SK-N-SH treated with all-trans-retinoic acid at 6 μM for 48 hours (cell line): ENCODE measurements at regions not wholly inside any gene's neighbourhood (a gene's known extent, or its start where the extent isn't known, plus 50 kb on each side); places are given as distances from the start of the nearest gene placed in this dataset.

Source experiments
- ATAC-seq: fragments of 200-7000 bp; cut with Tn5 transposase; 3 replicates; pipeline ENCODE4 v1.9.1; 2020; ENCODE audit warnings: mild to moderate bottlenecking, moderate library complexity
- ARNTL ChIP-seq: fragments of 450-650 bp; formaldehyde crosslinking; IDR thresholded peaks from 2 replicates; pipeline ENCODE4 v1.5.0; 2020; ENCODE audit warnings: low read depth, mild to moderate bottlenecking, moderate library complexity, borderline replicate concordance
- BACH2 ChIP-seq: fragments of 250-450 bp; sonication (Bioruptor Pico); IDR thresholded peaks from 2 replicates; pipeline ENCODE4 v1.9.0; 2021; ENCODE audit warnings: mild to moderate bottlenecking, borderline replicate concordance
- CREB5 ChIP-seq: fragments of 250-450 bp; sonication (Bioruptor Pico); IDR thresholded peaks from 2 replicates; pipeline ENCODE4 v1.5.1; 2020; ENCODE audit warnings: low read depth, mild to moderate bottlenecking, moderate library complexity
- CSDC2 ChIP-seq: fragments of 250-450 bp; sonication (Bioruptor Pico); IDR thresholded peaks from 2 replicates; pipeline ENCODE4 v1.5.0; 2020; ENCODE audit warnings: mild to moderate bottlenecking, moderate library complexity
- CSRNP3 ChIP-seq: fragments of 250-450 bp; sonication (Bioruptor Pico); IDR thresholded peaks from 2 replicates; pipeline ENCODE4 v1.5.1; 2021; ENCODE audit warnings: mild to moderate bottlenecking, moderate library complexity
- ESRRG ChIP-seq: fragments of 250-450 bp; sonication (Bioruptor Pico); IDR thresholded peaks from 2 replicates; pipeline ENCODE4 v1.6.1; 2021; ENCODE audit warnings: mild to moderate bottlenecking
- GLIS3 ChIP-seq: fragments of 250-450 bp; sonication (Bioruptor Pico); IDR thresholded peaks from 2 replicates; pipeline ENCODE4 v1.5.0; 2020; ENCODE audit warnings: mild to moderate bottlenecking, moderate library complexity
- ISL1 ChIP-seq: fragments of 250-450 bp; sonication (Bioruptor Pico); IDR thresholded peaks from 2 replicates; pipeline ENCODE4 v2.1.2; 2022; ENCODE audit warnings: mild to moderate bottlenecking, moderate library complexity
- OSR1 ChIP-seq: fragments of 250-450 bp; sonication (Bioruptor Pico); IDR thresholded peaks from 2 replicates; pipeline ENCODE4 v1.8.0; 2022; ENCODE audit warnings: moderate library complexity, mild to moderate bottlenecking, inconsistent platforms
- POU6F1 ChIP-seq: fragments of 250-450 bp; sonication (Bioruptor Pico); IDR thresholded peaks from 2 replicates; pipeline ENCODE4 v1.8.0; 2021; ENCODE audit warnings: low read depth, mild to moderate bottlenecking, moderate library complexity, borderline replicate concordance
- PPARA ChIP-seq: fragments of 250-450 bp; sonication (Bioruptor Pico); IDR thresholded peaks from 2 replicates; pipeline ENCODE4 v1.5.0; 2020; ENCODE audit warnings: mild to moderate bottlenecking, borderline replicate concordance
- RARB ChIP-seq: fragments of 250-450 bp; sonication (Bioruptor Pico); IDR thresholded peaks from 2 replicates; pipeline ENCODE4 v1.8.0; 2021; ENCODE audit warnings: mild to moderate bottlenecking, moderate library complexity
- SNAI2 ChIP-seq: fragments of 250-450 bp; sonication (Bioruptor Pico); IDR thresholded peaks from 2 replicates; pipeline ENCODE4 v1.5.0; 2020; ENCODE audit warnings: mild to moderate bottlenecking, moderate library complexity
- TCF4 ChIP-seq: fragments of 250-450 bp; sonication (Bioruptor Pico); IDR thresholded peaks from 2 replicates; pipeline ENCODE4 v1.8.0; 2021; ENCODE audit warnings: mild to moderate bottlenecking, moderate library complexity, borderline replicate concordance
- TOX ChIP-seq: fragments of 250-450 bp; sonication (Bioruptor Pico); IDR thresholded peaks from 2 replicates; pipeline ENCODE4 v1.8.0; 2021; ENCODE audit warnings: mild to moderate bottlenecking, moderate library complexity, borderline replicate concordance
- TSHZ2 ChIP-seq: fragments of 250-450 bp; sonication (Bioruptor Pico); IDR thresholded peaks from 2 replicates; pipeline ENCODE4 v1.5.0; 2020; ENCODE audit warnings: mild to moderate bottlenecking, moderate library complexity
- ZC3H10 ChIP-seq: fragments of 250-450 bp; sonication (Bioruptor Pico); IDR thresholded peaks from 2 replicates; pipeline ENCODE4 v1.5.1; 2021; ENCODE audit warnings: mild to moderate bottlenecking, moderate library complexity
- ZFP30 ChIP-seq: fragments of 450-650 bp; formaldehyde crosslinking; IDR thresholded peaks from 2 replicates; pipeline ENCODE4 v1.5.0; 2022; ENCODE audit warnings: mild to moderate bottlenecking, moderate library complexity
- ZNF565 ChIP-seq: fragments of 450-650 bp; formaldehyde crosslinking; conservative IDR thresholded peaks from 2 replicates; pipeline ENCODE4 v1.5.0; 2020; ENCODE audit warnings: low read depth, mild to moderate bottlenecking, moderate library complexity
- ZNF70 ChIP-seq: fragments of 450-650 bp; formaldehyde crosslinking; IDR thresholded peaks from 2 replicates; pipeline ENCODE4 v1.5.0; 2020; ENCODE audit warnings: mild to moderate bottlenecking, moderate library complexity
- ZNF8 ChIP-seq: fragments of 450-650 bp; formaldehyde crosslinking; IDR thresholded peaks from 2 replicates; pipeline ENCODE4 v1.5.0; 2020; ENCODE audit warnings: mild to moderate bottlenecking, moderate library complexity
- TF ChIP-seq, protein P1 (sequence below): fragments of 250-450 bp; sonication (Bioruptor Pico); IDR thresholded peaks from 2 replicates; pipeline ENCODE4 v1.8.0; 2020; ENCODE audit warnings: mild to moderate bottlenecking, moderate library complexity, borderline replicate concordance

- ATAC-seq: no peak
- TF ChIP-seq POU6F1 (CRISPR knock-in tag) (no peak), BACH2 (CRISPR knock-in tag) (no peak), ZC3H10 (no peak), ZNF565 (CRISPR knock-in tag) (no peak), TCF4 (CRISPR knock-in tag) (no peak), ESRRG (CRISPR knock-in tag) (no peak), ZNF70 (no peak), CSDC2 (CRISPR knock-in tag) (no peak), SNAI2 (CRISPR knock-in tag) (no peak), OSR1 (no peak), PPARA (CRISPR knock-in tag) (no peak)
- TF ChIP-seq, protein P1, sequence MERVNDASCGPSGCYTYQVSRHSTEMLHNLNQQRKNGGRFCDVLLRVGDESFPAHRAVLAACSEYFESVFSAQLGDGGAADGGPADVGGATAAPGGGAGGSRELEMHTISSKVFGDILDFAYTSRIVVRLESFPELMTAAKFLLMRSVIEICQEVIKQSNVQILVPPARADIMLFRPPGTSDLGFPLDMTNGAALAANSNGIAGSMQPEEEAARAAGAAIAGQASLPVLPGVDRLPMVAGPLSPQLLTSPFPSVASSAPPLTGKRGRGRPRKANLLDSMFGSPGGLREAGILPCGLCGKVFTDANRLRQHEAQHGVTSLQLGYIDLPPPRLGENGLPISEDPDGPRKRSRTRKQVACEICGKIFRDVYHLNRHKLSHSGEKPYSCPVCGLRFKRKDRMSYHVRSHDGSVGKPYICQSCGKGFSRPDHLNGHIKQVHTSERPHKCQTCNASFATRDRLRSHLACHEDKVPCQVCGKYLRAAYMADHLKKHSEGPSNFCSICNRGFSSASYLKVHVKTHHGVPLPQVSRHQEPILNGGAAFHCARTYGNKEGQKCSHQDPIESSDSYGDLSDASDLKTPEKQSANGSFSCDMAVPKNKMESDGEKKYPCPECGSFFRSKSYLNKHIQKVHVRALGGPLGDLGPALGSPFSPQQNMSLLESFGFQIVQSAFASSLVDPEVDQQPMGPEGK (CRISPR knock-in tag): no peak
Observed at GRCh38 chr10:83574770-83575169, 564.5 kb upstream of the GHITM start.

- ATAC-seq: no peak
- no peak for TF ChIP-seq CSDC2 (CRISPR knock-in tag)
- no peak for TF ChIP-seq TOX (CRISPR knock-in tag)
- TF ChIP-seq ISL1 (CRISPR knock-in tag): no peak
- TF ChIP-seq ZC3H10: no peak
- TF ChIP-seq GLIS3 (CRISPR knock-in tag): no peak
- no peak for TF ChIP-seq PPARA (CRISPR knock-in tag)
- TF ChIP-seq TSHZ2 (CRISPR knock-in tag): no peak
- no peak for TF ChIP-seq OSR1
- TF ChIP-seq CREB5 (CRISPR knock-in tag): no peak
Observed at GRCh38 chr10:83577421-83577820, 561.9 kb upstream of the GHITM start.

GRCh38 chr10:83580373-83581012 lies 558.8 kb upstream of the GHITM start:
- TF ChIP-seq GLIS3 (CRISPR knock-in tag) (no peak), OSR1 (no peak), ZNF70 (no peak), ZNF8 (CRISPR knock-in tag) (no peak), ZNF565 (CRISPR knock-in tag) (no peak), BACH2 (CRISPR knock-in tag) (no peak), ARNTL (CRISPR knock-in tag) (no peak), CSDC2 (CRISPR knock-in tag) (no peak), ZFP30 (no peak), ISL1 (CRISPR knock-in tag) (no peak), TCF4 (CRISPR knock-in tag) (no peak), CSRNP3 (CRISPR knock-in tag) (no peak), RARB (CRISPR knock-in tag) (no peak), SNAI2 (CRISPR knock-in tag) (no peak), PPARA (CRISPR knock-in tag) (no peak)
- TF ChIP-seq, all 23 proteins: peak for 0
- ATAC-seq: no peak; the same call in 2 of the 3 replicates
